HCT116 (cell line): ENCODE measurements at regions not wholly inside any gene's neighbourhood (a gene's known extent, or its start where the extent isn't known, plus 50 kb on each side); places are given as distances from the start of the nearest gene placed in this dataset.

Source experiments
- ATAC-seq: fragments of 200-7000 bp; cut with Tn5 transposase; 2 replicates; pipeline ENCODE4 v1.9.1; 2020; ENCODE audit warnings: mild to moderate bottlenecking, moderate library complexity
- BruUV-seq: library from RNA; stranded (reverse); fragments of 400-500 nt; replicated peaks from 2 replicates; lab custom pipeline; 2021; lab: Mats Ljungman, UMichigan
- CTCF ChIA-PET: fragments of 300-600 bp; sonication (Branson Sonifier 250); formaldehyde crosslinking; loops from one replicate; lab custom pipeline; 2021; ENCODE audit warnings: antibody characterized with exemption; lab: Charles Lee
- POLR2A ChIA-PET: fragments of 300-600, 350-600 bp; sonication (Branson Sonifier 250); formaldehyde crosslinking; loops from one replicate; lab custom pipeline; 2021; ENCODE audit warnings: antibody characterized with exemption; lab: Charles Lee
- RAD21 ChIA-PET, 2 experiments: fragments of 300-600 bp; sonication (Branson Sonifier 250); formaldehyde crosslinking; loops; one replicate each; lab custom pipeline; 2023; ENCODE audit warnings: low total read pairs in 2 of 2; ENCODE audit not compliant: uncharacterized antibody in 2 of 2, unreplicated experiment in 2 of 2, low non-redundant PET in 1 of 2; lab: Charles Lee
- DNase-seq: peaks from one replicate; pipeline ENCODE4 v3.0.0-alpha.2; 2010; ENCODE audit warnings: low read depth, low spot score
- H2AFZ ChIP-seq: fragments of 200-600 bp; shearing (Covaris generic), sonication (generic); 2 replicates; pipeline ENCODE4 v1.6.1; 2017; ENCODE audit warnings: low read depth, mixed run types, mixed read lengths, antibody characterized with exemption, low read length; ENCODE audit not compliant: poor library complexity, severe bottlenecking
- H3K27ac ChIP-seq: 2 replicates; pipeline ENCODE4 v1.5.1; 2012; ENCODE audit warnings: low read depth, low read length
- H3K27me3 ChIP-seq: fragments of 200-600 bp; sonication (generic); 2 replicates; pipeline ENCODE4 v1.6.1; 2016; ENCODE audit warnings: mixed run types, low read length, mixed read lengths; ENCODE audit not compliant: insufficient read depth
- H3K36me3 ChIP-seq, 2 experiments: fragments of 200-500 bp in 1 of 2; fragments of 200-600 bp in 1 of 2; sonication (Bioruptor generic) in 1 of 2; sonication (generic) in 1 of 2; 2 replicates each; pipeline versions ENCODE4 v1.5.1 to v1.6.1; 2014 to 2016; ENCODE audit warnings: low read length in 2 of 2, inconsistent platforms in 1 of 2, mixed read lengths in 1 of 2, mixed run types in 1 of 2; ENCODE audit not compliant: insufficient read depth in 2 of 2, control insufficient read depth in 1 of 2
- H3K4me1 ChIP-seq, 2 experiments: fragments of 200-600 bp in 1 of 2; sonication (generic) in 1 of 2; 2 replicates each; pipeline versions ENCODE4 v1.5.1 to v1.6.1; 2012 to 2017; ENCODE audit warnings: low read length in 2 of 2, inconsistent platforms in 1 of 2, mild to moderate bottlenecking in 1 of 2, mixed read lengths in 1 of 2, mixed run types in 1 of 2, moderate library complexity in 1 of 2; ENCODE audit not compliant: insufficient read depth in 2 of 2, control insufficient read depth in 1 of 2
- H3K4me2 ChIP-seq: fragments of 200-600 bp; sonication (generic); 2 replicates; pipeline ENCODE4 v1.6.1; 2017; ENCODE audit warnings: mixed run types, low read length, mixed read lengths
- H3K4me3 ChIP-seq, 2 experiments: fragments of 200-600 bp in 1 of 2; sonication (generic) in 1 of 2; replicated peaks in 1 of 2; 2 replicates each; pipeline ENCODE4 v1.5.1; 2011 to 2016; ENCODE audit warnings: low read length in 2 of 2, control low read depth in 1 of 2, low read depth in 1 of 2, mild to moderate bottlenecking in 1 of 2, mixed read lengths in 1 of 2, mixed run types in 1 of 2
- H3K79me2 ChIP-seq: fragments of 200-600 bp; sonication (generic); 2 replicates; pipeline ENCODE4 v1.6.1; 2017; ENCODE audit warnings: mild to moderate bottlenecking, mixed run types, low read length, moderate library complexity, mixed read lengths; ENCODE audit not compliant: insufficient read depth
- H3K9ac ChIP-seq: fragments of 200-600 bp; sonication (generic); 2 replicates; pipeline ENCODE4 v1.6.1; 2016; ENCODE audit warnings: low read length, mixed read lengths
- H3K9me2 ChIP-seq: fragments of 200-600 bp; sonication (generic), shearing (Covaris generic); 2 replicates; pipeline ENCODE4 v1.6.1; 2017; ENCODE audit warnings: mixed run types, mild to moderate bottlenecking, moderate library complexity; ENCODE audit not compliant: insufficient read depth
- H3K9me3 ChIP-seq, 2 experiments: fragments of 200-500 bp in 1 of 2; fragments of 200-600 bp in 1 of 2; sonication (Bioruptor generic) in 1 of 2; sonication (generic) in 1 of 2; 2 replicates each; pipeline ENCODE4 v1.6.1; 2014 to 2017; ENCODE audit warnings: low read length in 2 of 2, mixed read lengths in 2 of 2, inconsistent platforms in 1 of 2, low read depth in 1 of 2, mild to moderate bottlenecking in 1 of 2, mixed run types in 1 of 2, moderate library complexity in 1 of 2; ENCODE audit not compliant: control insufficient read depth in 1 of 2, insufficient read depth in 1 of 2
- H4K20me1 ChIP-seq: fragments of 200-600 bp; sonication (generic), shearing (Covaris generic); 2 replicates; pipeline ENCODE4 v1.6.1; 2017; ENCODE audit warnings: mixed run types, mild to moderate bottlenecking, moderate library complexity; ENCODE audit not compliant: insufficient read depth
- CEBPB ChIP-seq: IDR thresholded peaks from 2 replicates; pipeline ENCODE4 v1.6.1; 2012; ENCODE audit warnings: low read depth
- ELF1 ChIP-seq: IDR thresholded peaks from 2 replicates; pipeline ENCODE4 v1.6.1; 2012; ENCODE audit warnings: low read depth, borderline replicate concordance
- FOSL1 ChIP-seq: IDR thresholded peaks from 2 replicates; pipeline ENCODE4 v1.6.1; 2012; ENCODE audit warnings: low read depth
- POLR2AphosphoS5 ChIP-seq: IDR thresholded peaks from 2 replicates; pipeline ENCODE4 v1.6.1; 2011; ENCODE audit warnings: mild to moderate bottlenecking, low read depth, low read length, moderate library complexity
- RAD21 ChIP-seq: IDR thresholded peaks from 2 replicates; pipeline ENCODE4 v1.6.1; 2012; ENCODE audit warnings: low read depth, mild to moderate bottlenecking
- SIN3A ChIP-seq: IDR thresholded peaks from 2 replicates; pipeline ENCODE4 v1.6.1; 2012; ENCODE audit warnings: low read depth
- SRF ChIP-seq: IDR thresholded peaks from 2 replicates; pipeline ENCODE4 v1.6.1; 2012; ENCODE audit warnings: low read depth
- intact Hi-C: fragments of 100-400 bp; cut with micrococcal nuclease; formaldehyde crosslinking; loops from 2 replicates; pipeline ENCODE4 v1.10.0; 2022
- TF ChIP-seq, protein P1 (sequence below): IDR thresholded peaks from 2 replicates; pipeline ENCODE4 v1.6.1; 2011; ENCODE audit warnings: mild to moderate bottlenecking, low read length, moderate library complexity; ENCODE audit not compliant: insufficient replicate concordance; ENCODE audit errors: extremely low read depth
- TF ChIP-seq, protein P2 (sequence below): IDR thresholded peaks from 2 replicates; pipeline ENCODE4 v1.6.1; 2012
- TF ChIP-seq, protein P3 (sequence below): IDR thresholded peaks from 2 replicates; pipeline ENCODE4 v1.6.1; 2012

DNA sequence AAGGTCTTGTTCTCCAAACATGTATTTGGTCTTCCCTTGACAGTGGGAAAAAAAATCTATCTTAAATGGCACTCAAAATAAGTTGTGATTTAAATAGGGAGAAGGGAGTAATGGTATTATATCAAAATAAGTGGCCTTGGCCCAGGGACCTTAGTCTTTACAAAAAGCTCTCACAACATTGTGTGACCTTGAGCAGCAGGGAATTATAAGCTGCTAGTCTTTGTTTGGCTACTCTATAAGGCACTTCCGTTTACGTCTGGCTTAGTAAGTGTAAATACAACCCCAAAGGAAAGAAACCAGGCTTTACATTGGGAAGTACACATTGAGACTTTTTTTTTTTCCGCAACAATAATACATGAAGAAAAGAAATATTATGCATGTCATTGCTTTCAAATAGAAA is 734.0 kb upstream of the LINC00305 start:
- ATAC-seq, result no peak
- BruUV-seq, result no TSS peak
- intact Hi-C loops, result no loop called here
- ChIA-PET POLR2A (no interaction called here), CTCF (no interaction called here), RAD21 (no interaction called here)
- Histone ChIP-seq H3K79me2 (no peaks in the 10 kb centered on the region), H3K4me2 (no peak overlapping the region), H3K27me3 (no peaks in the 10 kb centered on the region), H4K20me1 (no peaks in the 10 kb centered on the region), H3K4me3 (no peak overlapping the region), H2AFZ (no peak overlapping the region), H3K9me2 (no peaks in the 10 kb centered on the region), H3K36me3 (no peaks in the 10 kb centered on the region), H3K4me1 (no peaks in the 10 kb centered on the region), H3K9ac (no peak overlapping the region), H3K9me3 (peaks cover 2 to 3% of the 10 kb centered on the region in 2 experiments; a peak in 3 of 4 replicates), H3K27ac (no peak overlapping the region)
- TF ChIP-seq ELF1 (no peak), SIN3A (no peak), SRF (no peak), CEBPB (no peak), RAD21 (no peak), FOSL1 (no peak), POLR2AphosphoS5 (no peak)
- TF ChIP-seq, protein P1, sequence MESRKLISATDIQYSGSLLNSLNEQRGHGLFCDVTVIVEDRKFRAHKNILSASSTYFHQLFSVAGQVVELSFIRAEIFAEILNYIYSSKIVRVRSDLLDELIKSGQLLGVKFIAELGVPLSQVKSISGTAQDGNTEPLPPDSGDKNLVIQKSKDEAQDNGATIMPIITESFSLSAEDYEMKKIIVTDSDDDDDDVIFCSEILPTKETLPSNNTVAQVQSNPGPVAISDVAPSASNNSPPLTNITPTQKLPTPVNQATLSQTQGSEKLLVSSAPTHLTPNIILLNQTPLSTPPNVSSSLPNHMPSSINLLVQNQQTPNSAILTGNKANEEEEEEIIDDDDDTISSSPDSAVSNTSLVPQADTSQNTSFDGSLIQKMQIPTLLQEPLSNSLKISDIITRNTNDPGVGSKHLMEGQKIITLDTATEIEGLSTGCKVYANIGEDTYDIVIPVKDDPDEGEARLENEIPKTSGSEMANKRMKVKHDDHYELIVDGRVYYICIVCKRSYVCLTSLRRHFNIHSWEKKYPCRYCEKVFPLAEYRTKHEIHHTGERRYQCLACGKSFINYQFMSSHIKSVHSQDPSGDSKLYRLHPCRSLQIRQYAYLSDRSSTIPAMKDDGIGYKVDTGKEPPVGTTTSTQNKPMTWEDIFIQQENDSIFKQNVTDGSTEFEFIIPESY, result no peak
- TF ChIP-seq, protein P2, sequence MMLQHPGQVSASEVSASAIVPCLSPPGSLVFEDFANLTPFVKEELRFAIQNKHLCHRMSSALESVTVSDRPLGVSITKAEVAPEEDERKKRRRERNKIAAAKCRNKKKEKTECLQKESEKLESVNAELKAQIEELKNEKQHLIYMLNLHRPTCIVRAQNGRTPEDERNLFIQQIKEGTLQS, result no peak
- TF ChIP-seq, protein P3, sequence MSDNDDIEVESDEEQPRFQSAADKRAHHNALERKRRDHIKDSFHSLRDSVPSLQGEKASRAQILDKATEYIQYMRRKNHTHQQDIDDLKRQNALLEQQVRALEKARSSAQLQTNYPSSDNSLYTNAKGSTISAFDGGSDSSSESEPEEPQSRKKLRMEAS, result no peak
- DNase-seq, result no peak
